HG03175 (cell line): ENCODE measurements at regions not wholly inside any gene's neighbourhood (a gene's known extent, or its start where the extent isn't known, plus 50 kb on each side); places are given as distances from the start of the nearest gene placed in this dataset.
"Not testable (repeated sequence)": the region's sequence is repeated elsewhere in the genome, so short reads cannot be mapped to it uniquely, and the experiment has no call there.

Experiments used
- ATAC-seq: cut with Tn5 transposase; IDR thresholded peaks from one replicate; pipeline ENCODE4 v1.9.1; 2021; ENCODE audit warnings: mild to moderate bottlenecking, moderate library complexity; ENCODE audit not compliant: unreplicated experiment

- no peak for ATAC-seq
Measured at GRCh38 chr1:233722212-233722979, 108.5 kb downstream of the KCNK1 start.

DNA sequence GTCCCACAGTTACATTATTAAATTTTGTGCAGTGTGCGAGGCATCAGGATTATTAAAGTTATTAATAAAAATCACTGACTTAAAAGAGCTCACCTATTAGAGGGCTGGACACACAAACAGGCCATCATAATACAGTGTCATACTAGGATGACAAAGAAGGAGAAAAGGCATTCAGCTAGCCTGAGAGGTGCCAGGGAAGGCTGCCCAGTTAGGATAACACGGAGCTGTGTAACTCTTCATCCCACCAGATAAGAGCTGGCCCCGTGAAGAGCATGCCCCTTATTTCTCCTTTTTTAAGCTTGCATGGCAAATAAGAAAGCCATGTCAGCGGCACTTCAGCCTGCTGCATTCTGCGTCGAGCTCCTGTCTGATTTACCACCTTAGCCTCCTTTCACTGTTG is 109.5 kb downstream of the KCNK1 start:
- ATAC-seq = no peak

DNA sequence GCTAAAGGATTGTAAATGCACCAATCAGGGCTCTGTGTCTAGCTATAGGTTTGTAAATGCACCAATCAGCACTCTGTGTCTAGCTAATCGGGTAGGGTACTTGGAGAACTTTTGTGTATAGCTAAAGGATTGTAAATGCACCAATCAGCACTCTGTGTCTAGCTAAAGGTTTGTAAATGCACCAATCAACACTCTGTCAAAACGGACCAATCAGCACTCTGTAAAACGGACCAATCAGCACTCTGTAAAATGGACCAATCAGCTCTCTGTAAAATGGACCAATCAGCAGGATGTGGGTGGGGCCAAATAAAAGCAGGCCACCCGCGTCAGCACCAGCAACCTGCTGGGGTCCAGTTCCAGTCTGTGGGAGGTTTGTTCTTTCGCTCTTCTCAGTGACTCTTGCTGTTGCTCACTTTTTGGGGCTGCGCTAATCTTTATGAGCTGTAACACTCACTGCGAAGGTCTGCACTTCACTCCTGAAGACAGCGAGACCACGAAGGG is 110.3 kb downstream of the KCNK1 start:
- not testable (repeated sequence) for ATAC-seq

DNA sequence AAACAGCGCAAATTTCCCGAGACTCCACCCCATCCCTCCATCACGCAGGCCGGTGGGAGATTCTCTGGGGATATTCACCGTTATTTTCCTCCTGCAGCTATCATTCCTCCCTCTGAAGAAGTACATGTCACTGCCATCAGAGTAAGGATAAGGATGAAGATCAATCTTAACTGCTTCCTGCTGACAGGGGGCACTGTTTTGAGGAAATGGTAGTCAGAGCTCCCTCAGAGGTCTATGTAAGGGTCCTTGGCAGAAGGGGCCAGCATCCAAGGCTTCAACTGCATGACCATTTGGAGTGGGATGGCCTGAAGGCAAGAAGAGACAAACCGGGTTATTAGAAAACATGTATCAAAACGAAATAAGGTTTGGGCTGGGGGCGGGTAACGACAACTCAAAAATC is 111.5 kb downstream of the KCNK1 start:
- ATAC-seq = no peak

DNA sequence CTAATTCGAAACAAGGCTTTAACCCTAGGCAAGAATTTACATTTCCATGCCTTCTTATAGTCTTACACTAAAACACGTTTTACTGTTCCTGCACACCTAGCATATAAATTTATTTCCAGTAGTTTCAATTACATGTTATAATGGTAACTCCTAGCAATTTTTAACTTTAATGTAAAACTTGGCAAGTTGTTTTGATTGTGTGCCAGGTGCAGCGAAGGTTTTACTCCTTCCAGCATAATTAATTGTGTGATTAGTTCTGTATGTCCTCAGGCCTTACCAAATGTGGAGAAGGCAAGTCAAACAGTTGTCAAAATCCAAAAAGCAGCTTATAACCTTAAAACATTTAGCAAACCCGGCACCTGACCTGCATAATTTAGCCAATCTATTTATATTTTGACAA is 114.8 kb downstream of the KCNK1 start:
- no peak for ATAC-seq

- no peak for ATAC-seq
Measured at GRCh38 chr1:233730380-233730779, 116.5 kb downstream of the KCNK1 start.

DNA sequence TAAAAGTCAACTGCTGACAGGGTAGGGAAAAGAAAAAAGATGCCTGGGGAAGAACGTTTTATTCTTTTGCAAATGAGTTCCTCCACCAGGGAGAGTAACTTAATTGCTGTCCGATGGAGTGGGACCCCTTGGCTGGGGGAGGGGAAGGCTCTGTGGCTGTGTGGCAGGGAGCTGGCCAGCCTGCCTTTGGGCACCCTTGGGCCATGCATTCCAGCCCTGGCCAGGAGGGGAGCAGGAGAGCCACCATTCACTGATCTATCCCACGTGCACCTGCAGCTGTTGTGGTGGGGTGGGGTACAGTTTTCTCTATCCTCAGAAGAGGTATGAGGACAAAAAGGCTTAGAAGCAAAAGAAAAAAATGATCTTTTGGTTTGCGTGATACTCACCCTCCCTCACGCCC is 116.9 kb downstream of the KCNK1 start:
- no peak for ATAC-seq

DNA sequence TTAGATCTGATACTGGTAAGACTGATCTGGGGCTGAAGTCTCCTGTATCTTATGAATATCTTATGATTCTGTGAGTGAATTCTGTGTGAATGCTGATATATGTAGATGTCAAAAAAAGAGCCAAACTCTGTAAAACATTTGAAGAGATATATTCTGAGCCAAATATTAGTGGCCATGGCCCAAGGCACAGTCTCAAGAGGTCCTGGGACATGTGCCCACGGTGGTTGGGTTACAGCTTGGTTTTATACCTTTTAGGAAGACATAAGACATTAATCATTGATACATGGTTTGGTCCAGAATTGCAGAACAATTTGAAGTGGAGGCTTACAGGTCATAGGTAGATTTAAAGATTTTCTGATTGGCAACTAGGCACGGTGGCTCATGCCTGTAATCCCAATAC is 118.3 kb downstream of the KCNK1 start:
- ATAC-seq = no peak

DNA sequence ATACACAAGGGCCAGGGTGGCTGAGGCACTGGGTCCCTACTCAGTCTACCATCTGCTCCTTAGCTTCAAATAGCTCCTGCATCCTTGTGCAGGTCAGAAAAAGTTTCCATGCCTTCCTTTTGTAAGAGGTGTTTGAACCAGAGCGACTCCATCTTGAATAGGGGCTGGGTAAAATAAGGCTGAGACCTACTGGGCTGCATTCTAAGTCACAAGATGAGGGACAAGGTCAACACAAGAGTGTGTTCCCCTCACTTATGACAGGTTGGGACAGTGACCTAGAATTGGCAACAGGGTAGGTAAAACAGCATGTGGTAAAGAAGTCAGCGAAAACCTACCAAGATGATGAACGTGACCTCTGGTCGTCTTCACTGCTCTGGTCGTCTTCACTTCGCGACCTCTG is 120.5 kb downstream of the KCNK1 start:
- ATAC-seq = no peak

- no peak for ATAC-seq
Measured at GRCh38 chr1:233735331-233735730, 121.4 kb downstream of the KCNK1 start.

DNA sequence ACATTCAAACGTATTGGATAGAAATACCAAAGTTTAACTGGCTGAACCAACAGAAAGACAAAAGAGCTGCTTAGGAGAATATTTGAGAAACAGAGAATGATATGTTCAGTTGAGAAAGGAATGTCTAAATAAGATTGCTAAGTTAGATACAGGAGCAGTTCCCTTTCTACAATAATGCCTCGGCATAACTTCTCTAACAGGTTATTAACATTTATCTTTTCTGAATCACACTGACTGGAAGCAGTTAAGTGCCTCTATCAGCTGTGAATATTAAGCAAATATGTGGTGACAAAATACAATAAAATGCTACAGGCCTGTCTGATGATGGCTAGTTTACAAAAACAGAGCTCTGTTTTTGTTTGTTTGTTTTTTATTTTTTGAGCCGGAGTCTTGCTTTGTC is 121.9 kb downstream of the KCNK1 start:
- no peak for ATAC-seq

DNA sequence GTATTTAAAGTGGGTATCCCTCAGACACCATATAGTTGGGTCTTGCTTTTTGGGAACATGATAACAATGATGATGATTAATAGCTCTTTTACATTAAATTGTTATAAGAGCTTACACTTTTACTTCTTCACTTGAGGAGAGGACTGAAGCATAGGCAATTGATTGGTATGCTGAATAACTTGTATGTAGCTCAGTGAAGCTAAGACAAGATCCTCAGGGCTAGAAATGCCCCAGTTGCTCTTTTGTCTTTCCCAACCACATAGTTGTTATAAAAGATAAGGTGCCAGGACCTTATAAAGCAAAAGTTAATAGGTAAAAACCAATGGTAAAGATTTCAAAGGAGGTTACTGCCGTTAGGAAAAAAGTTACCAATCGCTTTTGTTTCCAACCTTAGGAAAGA is 123.4 kb downstream of the KCNK1 start:
- ATAC-seq = no peak

- no peak for ATAC-seq
Measured at GRCh38 chr1:233738396-233738795, 124.5 kb downstream of the KCNK1 start.

GRCh38 chr1:233738850-233739249 is 124.9 kb downstream of the KCNK1 start:
- ATAC-seq = no peak

DNA sequence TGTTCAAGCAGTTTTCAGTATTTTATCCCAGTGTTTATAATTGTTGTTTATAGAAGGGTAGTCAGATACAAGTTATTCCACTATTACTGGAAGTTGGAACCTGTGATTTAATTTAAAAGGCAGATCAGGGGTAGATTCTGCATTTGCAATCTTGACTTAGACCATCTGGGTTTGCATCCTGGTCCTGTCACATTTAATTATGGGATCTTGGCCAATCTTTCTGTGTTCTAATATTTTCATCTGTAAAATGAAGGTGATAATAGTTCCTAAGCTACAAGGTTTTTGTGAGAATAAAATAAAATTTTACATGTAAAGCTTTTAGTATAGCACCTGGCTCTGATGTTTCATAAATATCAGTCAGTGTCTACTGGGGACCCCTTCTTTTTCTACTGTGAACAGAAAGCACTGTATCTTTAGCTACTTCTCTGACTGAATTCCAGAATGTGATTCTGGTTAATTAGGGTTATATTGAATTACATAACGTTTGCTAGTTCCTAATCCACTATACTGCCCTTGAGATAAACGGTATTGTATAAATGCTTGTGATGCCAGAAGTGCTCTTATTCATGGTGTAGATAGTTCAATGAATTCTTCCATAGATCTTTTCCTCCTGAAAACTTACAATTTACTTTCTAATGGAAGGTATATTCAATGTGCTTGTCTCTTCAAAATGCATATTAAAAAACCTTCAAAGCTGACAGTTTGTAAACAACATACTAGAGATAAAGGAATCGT is 131.0 kb downstream of the KCNK1 start:
- no peak for ATAC-seq

- no peak for ATAC-seq
Measured at GRCh38 chr1:233750139-233750538, 136.2 kb downstream of the KCNK1 start.

DNA sequence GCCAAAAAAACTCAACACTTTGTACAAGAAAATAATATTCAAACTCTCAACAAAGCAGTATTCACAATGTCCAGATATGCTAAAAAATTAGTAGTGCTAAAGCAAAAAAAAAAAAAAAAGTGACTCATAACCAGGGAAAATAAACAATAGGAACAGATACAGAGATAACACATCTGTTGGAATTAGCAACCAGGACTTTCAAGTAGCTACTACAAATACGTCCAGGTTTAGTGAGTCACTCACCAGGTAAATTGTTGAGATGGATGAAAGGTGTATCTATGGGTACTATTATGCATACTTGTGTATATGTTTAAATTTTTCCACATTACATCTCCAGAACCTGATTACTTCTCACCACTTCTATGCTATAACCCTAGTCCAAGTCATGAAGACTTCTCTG is 144.8 kb upstream of the SLC35F3 start:
- ATAC-seq = no peak

DNA sequence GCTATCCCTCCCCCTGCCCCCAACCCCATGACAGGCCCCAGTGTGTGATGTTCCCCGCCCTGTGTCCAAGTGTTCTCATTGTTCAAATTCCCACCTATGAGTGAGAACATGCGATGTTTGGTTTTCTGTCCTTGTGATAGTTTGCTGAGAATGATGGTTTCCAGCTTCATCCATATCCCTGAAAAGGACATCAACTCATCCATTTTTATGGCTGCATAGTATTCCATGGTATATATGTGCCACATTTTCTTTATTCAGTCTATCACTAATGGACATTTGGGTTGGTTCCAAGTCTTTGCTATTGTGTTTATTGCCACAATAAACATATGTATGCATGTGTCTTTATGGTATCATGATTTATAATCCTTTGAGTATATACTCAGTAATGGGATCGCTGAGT is 140.2 kb upstream of the SLC35F3 start:
- not testable (repeated sequence) for ATAC-seq

DNA sequence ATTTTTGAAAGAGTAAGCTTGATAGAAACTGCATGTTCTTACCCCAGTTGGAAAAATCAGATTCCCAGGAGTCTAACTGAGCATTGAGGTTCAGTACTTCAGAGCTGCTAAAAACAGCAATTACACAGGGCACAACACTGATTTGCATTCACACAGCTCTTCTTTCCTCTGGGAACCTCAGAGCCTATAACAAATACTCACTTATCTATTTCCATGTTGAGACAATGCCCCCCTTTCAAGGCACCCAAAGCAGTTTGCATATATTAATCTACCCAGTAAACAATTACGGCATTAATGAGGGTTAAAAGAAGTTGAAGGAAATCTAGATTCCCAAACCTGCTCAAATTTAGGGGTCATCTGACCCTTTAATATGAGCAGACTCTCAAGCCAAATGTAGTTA is 126.9 kb upstream of the SLC35F3 start:
- ATAC-seq = no peak

- no peak for ATAC-seq
Measured at GRCh38 chr1:233780049-233780448, 124.4 kb upstream of the SLC35F3 start.

DNA sequence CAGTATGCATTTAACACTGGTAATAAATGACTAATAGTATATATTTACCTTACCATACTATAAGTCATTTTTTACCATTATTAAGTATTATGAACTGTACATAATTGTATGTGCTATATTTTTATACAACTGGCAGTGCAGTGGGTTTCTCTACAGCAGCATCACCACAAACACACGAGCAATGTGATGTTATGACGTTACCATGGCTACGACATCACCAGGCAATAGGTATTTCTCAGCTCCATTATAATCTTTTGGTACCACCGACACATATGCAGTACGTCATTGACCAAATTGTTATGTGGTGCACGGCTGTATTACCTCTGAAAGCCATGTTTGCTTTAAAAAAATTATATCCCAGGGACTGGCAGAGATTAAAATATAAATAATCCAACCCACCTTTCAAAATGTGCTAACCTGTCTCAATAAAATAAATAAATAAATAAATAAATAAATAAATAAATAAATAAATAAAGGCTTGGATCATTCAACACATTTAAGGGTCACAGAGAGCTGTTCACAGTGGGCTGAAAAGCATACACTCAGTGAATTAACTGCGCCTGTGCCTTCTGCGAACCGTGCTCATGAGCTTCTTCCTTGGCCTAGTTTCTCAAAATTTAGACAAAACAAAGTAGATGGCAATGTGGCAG is 121.4 kb upstream of the SLC35F3 start:
- ATAC-seq = no peak

DNA sequence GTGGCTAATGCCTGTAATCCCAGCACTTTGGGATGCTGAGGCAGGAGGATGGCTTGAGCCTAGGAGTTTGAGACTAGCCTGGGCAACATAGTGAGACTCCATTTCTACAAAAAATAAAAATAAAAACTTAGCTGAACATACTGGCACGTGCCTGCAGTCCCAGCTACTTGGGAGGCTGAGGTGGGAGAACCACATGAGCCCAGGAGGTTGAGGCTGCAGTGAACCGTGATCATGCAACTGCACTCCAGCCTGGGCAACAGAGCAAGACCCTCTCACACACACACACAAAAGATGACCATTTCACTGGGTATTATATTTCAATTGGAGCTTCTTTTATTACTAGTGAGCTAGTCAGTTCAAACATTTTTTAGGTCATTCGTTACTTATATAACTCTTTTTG is 116.9 kb upstream of the SLC35F3 start:
- ATAC-seq = no peak
